Mammary epithelial cell (primary cell): ENCODE measurements at regions not wholly inside any gene's neighbourhood (a gene's known extent, or its start where the extent isn't known, plus 50 kb on each side); places are given as distances from the start of the nearest gene placed in this dataset.

Experiments
- CTCF ChIP-seq, 2 donors: IDR thresholded peaks in 1 of 2; conservative IDR thresholded peaks in 1 of 2; 2 replicates each; pipeline ENCODE4 v1.5.1; 2011 to 2012; ENCODE audit warnings: inconsistent platforms in 2 of 2, low read length in 2 of 2, mild to moderate bottlenecking in 2 of 2, control low read depth in 1 of 2, low read depth in 1 of 2; ENCODE audit not compliant: insufficient read depth in 1 of 2; ENCODE audit errors: extremely low read depth in 1 of 2
- EZH2 ChIP-seq: IDR thresholded peaks from 2 replicates; pipeline ENCODE4 v1.6.1; 2012; ENCODE audit warnings: low read length, inconsistent platforms, borderline replicate concordance

DNA sequence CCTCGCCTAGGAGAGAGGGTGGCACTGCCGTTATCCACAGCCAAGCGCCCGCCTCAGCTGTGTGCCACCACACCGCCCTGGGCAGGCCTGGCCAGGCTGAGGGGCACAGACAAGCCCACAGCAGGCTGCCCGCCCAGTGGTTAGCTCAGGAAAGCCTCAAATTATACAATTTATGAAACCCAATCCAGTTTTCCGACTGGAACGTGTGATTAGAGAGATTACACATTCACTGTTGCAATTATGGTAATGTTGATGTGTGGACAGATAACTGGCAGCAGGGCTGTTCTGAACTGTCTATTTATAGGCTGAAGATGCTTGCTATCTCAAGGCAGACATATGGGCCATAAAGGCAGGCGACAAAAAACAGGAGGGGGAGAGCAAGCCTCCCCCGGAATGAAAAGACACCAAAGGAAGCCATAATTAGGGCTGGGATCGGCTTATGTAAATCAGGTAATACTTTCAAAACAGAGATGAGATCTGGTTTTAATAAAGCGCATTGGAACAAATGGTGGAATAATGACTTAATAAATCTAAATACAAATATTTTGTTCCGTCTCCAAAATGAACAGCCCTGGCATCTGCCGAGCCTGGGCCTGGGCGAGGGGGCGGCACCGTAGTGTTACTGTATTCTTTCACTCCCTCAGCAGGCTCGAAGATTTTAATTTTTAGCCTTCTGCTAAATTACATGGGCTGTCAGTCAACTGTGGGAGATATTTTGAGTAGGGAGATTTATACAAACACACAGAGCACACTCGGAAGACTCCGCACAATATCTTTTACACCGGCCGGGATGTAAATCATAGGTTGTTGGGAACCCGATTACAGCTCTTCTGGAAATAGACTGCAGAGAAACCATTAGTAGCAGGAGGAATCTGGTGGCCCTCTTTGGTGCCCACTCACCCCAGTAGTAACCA lies 103.1 kb upstream of the TLE3 start:
- no peak for TF ChIP-seq CTCF (conservative IDR thresholded peaks at IDR 0.05 in 1 of 2, IDR thresholded peaks at IDR 0.05 in 1 of 2; ENCODE audit: extremely low read depth in 1 of 2, insufficient read depth in 1 of 2, low read depth in 1 of 2, low read length in 2 of 2)
- TF ChIP-seq EZH2, result no peak
